ENCODE measurements at regions not wholly inside any gene's neighbourhood (a gene's known extent, or its start where the extent isn't known, plus 50 kb on each side); places are given as distances from the start of the nearest gene placed in this dataset.

DNA sequence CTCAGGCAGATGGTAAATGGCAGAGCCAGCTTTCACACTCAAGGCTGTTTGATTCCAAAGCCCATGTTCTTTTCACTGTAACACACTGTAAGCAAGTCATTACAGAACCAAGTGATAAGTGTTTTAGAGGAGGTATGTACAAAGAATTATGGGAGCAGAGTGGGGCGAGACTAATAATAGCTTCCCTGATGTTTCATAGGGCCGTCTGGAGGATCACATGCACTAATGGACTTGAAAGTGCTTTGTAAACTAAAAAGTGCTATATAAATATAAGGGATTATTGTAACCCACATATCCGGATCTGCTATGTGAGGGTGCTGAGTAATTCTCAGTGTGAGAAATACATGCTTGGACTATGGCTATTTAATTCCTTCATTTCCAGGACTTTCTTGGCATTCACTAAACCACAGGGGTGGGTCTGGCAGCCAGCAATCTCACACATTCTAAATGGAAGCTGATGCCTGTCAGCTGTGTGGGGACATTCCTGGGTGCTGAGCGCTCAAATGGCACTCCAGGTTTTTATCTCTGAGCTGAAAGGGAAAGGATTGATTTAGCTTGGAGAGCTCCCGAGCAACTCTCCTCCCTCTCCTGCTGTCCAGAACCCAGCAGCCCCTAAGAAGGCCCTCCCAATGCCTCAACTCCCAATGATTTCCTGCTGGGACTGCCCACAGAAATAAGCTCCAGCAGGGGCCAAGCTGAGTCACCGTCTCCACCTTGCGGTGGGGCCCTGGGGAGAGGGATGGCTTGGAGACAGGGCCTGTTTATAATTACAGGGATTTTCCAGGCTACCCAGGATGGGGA, 222.8 kb downstream of the SOX11 start:
- Histone ChIP-seq H2AK5ac (ENCODE audit: insufficient read length, low read length) (no peak overlapping the region), H3K79me2 (ENCODE audit: insufficient read depth, low read length) (no peaks in the 10 kb centered on the region), H3K4ac (ENCODE audit: low read depth, low read length) (no peak overlapping the region), H3K27ac (ENCODE audit: insufficient read length, low read depth, low read length) (no peak overlapping the region), H4K8ac (replicated peaks; ENCODE audit: insufficient read length, low read depth, low read length) (no peak overlapping the region), H3K9ac (ENCODE audit: extremely low read depth, insufficient read length, low read length) (no peak overlapping the region), H3K9me3 (ENCODE audit: control insufficient read depth, low read depth, low read length) (no peaks in the 10 kb centered on the region), H3K18ac (ENCODE audit: insufficient read length, low read depth, low read length) (no peak overlapping the region), H3K23me2 (ENCODE audit: insufficient read length, low read depth, low read length, poor library complexity, severe bottlenecking) (no peaks in the 10 kb centered on the region), H3K4me2 (ENCODE audit: insufficient read depth, insufficient read length, low read length) (no peak overlapping the region), H3K56ac (ENCODE audit: insufficient read length, low read depth, low read length) (no peak overlapping the region), H3T11ph (ENCODE audit: low read length) (no peak overlapping the region), H3K4me1 (ENCODE audit: insufficient read depth, low read length) (no peaks in the 10 kb centered on the region; the same call in 1 of the 2 replicates), H4K20me1 (ENCODE audit: control insufficient read depth, insufficient read depth, insufficient read length) (no peaks in the 10 kb centered on the region), H2AFZ (ENCODE audit: low read length) (no peak overlapping the region), H2BK20ac (ENCODE audit: low read depth, low read length, poor library complexity, severe bottlenecking) (no peak overlapping the region), H2BK120ac (ENCODE audit: low read depth, low read length, poor library complexity, severe bottlenecking) (no peak overlapping the region), H2BK15ac (ENCODE audit: low read depth, low read length) (no peak overlapping the region), H3K79me1 (ENCODE audit: insufficient read depth, low read depth, low read length, poor library complexity, severe bottlenecking) (no peaks in the 10 kb centered on the region), H3K23ac (ENCODE audit: insufficient read length, low read depth, low read length) (no peak overlapping the region), H4K91ac (ENCODE audit: insufficient read length, low read depth, low read length) (no peak overlapping the region), H2BK12ac (ENCODE audit: insufficient read length, low read depth, low read length) (no peak overlapping the region), H2BK5ac (ENCODE audit: insufficient read length, low read length) (no peak overlapping the region), H4K5ac (ENCODE audit: insufficient read length, low read depth, low read length) (no peak overlapping the region), H3K14ac (ENCODE audit: insufficient read depth, low read length) (no peak overlapping the region), H3K27me3 (ENCODE audit: insufficient read depth, low read length) (peaks cover 17% of the 10 kb centered on the region)
- no CpG with 5 or more reads among the region's 7 CpGs for WGBS (ENCODE audit: extremely low coverage, insufficient read length, low lambda C conversion rate)
- TF ChIP-seq, protein P1, sequence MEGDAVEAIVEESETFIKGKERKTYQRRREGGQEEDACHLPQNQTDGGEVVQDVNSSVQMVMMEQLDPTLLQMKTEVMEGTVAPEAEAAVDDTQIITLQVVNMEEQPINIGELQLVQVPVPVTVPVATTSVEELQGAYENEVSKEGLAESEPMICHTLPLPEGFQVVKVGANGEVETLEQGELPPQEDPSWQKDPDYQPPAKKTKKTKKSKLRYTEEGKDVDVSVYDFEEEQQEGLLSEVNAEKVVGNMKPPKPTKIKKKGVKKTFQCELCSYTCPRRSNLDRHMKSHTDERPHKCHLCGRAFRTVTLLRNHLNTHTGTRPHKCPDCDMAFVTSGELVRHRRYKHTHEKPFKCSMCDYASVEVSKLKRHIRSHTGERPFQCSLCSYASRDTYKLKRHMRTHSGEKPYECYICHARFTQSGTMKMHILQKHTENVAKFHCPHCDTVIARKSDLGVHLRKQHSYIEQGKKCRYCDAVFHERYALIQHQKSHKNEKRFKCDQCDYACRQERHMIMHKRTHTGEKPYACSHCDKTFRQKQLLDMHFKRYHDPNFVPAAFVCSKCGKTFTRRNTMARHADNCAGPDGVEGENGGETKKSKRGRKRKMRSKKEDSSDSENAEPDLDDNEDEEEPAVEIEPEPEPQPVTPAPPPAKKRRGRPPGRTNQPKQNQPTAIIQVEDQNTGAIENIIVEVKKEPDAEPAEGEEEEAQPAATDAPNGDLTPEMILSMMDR (conservative IDR thresholded peaks at IDR 0.05), result peak; percentile 51; the same call in 2 of the 3 replicates
- Mint-ChIP-seq H3K9me3 (peaks cover 12 to 14% of the 10 kb centered on the region in 2 experiments), H3K27me3 (ENCODE audit: low read depth) (peaks cover 49% of the 10 kb centered on the region), H3K4me3 (no peak overlapping the region), H3K27ac (0 out of 7 replicates have a peak overlapping the region, but pooled peaks of 1 of the 3 experiments have one; percentile 42), H3K4me1 (peaks cover 30 to 36% of the 10 kb centered on the region in 2 experiments), H3K36me3 (ENCODE audit: insufficient read depth in 1 of 3, low read depth in 3 of 3) (peaks cover 9 to 29% (median 9%) of the 10 kb centered on the region in 3 experiments)
- peak; percentile 69 for DNase-seq

All from H9 (cell line).